Liver (tissue), 8 donors: ENCODE measurements at regions not wholly inside any gene's neighbourhood (a gene's known extent, or its start where the extent isn't known, plus 50 kb on each side); places are given as distances from the start of the nearest gene placed in this dataset.

Experiments used
- DNase-seq: peaks from one replicate; pipeline ENCODE4 v3.0.0-alpha.2; 2017; ENCODE audit warnings: low spot score
- H3K27ac ChIP-seq, 2 donors: one replicate each; pipeline ENCODE4 v1.7.0; 2013; ENCODE audit warnings: inconsistent platforms in 2 of 2, low read length in 2 of 2, control low read depth in 1 of 2, low read depth in 1 of 2, mild to moderate bottlenecking in 1 of 2
- H3K27me3 ChIP-seq, 4 donors: one replicate each; pipeline versions ENCODE4 v1.6.1 to v1.7.0; 2013; ENCODE audit warnings: low read length in 3 of 4, inconsistent platforms in 1 of 4, mild to moderate bottlenecking in 1 of 4, moderate library complexity in 1 of 4; ENCODE audit not compliant: control insufficient read depth in 4 of 4, insufficient read depth in 4 of 4
- H3K36me3 ChIP-seq, 4 donors: one replicate each; pipeline versions ENCODE4 v1.6.1 to v1.7.0; 2013; ENCODE audit warnings: low read length in 3 of 4, mild to moderate bottlenecking in 3 of 4, low read depth in 1 of 4, moderate library complexity in 1 of 4; ENCODE audit not compliant: control insufficient read depth in 4 of 4, insufficient read depth in 3 of 4
- H3K4me1 ChIP-seq, 4 donors: one replicate each; pipeline versions ENCODE4 v1.6.1 to v1.7.0; 2013; ENCODE audit warnings: low read length in 3 of 4, mild to moderate bottlenecking in 3 of 4, moderate library complexity in 1 of 4; ENCODE audit not compliant: control insufficient read depth in 4 of 4, insufficient read depth in 4 of 4
- H3K4me3 ChIP-seq, 3 donors: one replicate each; pipeline versions ENCODE4 v1.6.1 to v1.7.0; 2013; ENCODE audit warnings: low read length in 3 of 3, control low read depth in 1 of 3, low read depth in 1 of 3, mild to moderate bottlenecking in 1 of 3
- H3K9ac ChIP-seq, 2 donors: one replicate each; pipeline ENCODE4 v1.7.0; 2013; ENCODE audit warnings: low read length in 2 of 2, mild to moderate bottlenecking in 2 of 2, moderate library complexity in 2 of 2, control low read depth in 1 of 2, low read depth in 1 of 2
- H3K9me3 ChIP-seq, 4 donors: one replicate each; pipeline versions ENCODE4 v1.6.1 to v1.7.0; 2013; ENCODE audit warnings: low read length in 3 of 4; ENCODE audit not compliant: control insufficient read depth in 4 of 4
- EGR1 ChIP-seq, 2 donors: IDR thresholded peaks; 2 replicates each; pipeline ENCODE4 v1.6.1; 2016 to 2018; ENCODE audit warnings: antibody characterized with exemption in 2 of 2, low read depth in 2 of 2
- FOXA1 ChIP-seq: IDR thresholded peaks from 2 replicates; pipeline ENCODE4 v1.6.1; 2016; ENCODE audit warnings: antibody characterized with exemption
- FOXA2 ChIP-seq: IDR thresholded peaks from 2 replicates; pipeline ENCODE4 v1.6.1; 2016; ENCODE audit warnings: antibody characterized with exemption
- GABPA ChIP-seq, 2 donors: IDR thresholded peaks in 1 of 2; conservative IDR thresholded peaks in 1 of 2; 2 replicates each; pipeline ENCODE4 v1.6.1; 2016; ENCODE audit warnings: antibody characterized with exemption in 2 of 2, mild to moderate bottlenecking in 1 of 2, moderate library complexity in 1 of 2
- HNF4A ChIP-seq, 2 donors: conservative IDR thresholded peaks; 2 replicates each; pipeline ENCODE4 v1.6.1; 2016; ENCODE audit warnings: antibody characterized with exemption in 2 of 2, mild to moderate bottlenecking in 2 of 2
- HNF4G ChIP-seq: IDR thresholded peaks from 2 replicates; pipeline ENCODE4 v1.6.1; 2016; ENCODE audit warnings: antibody characterized with exemption
- JUND ChIP-seq, 2 donors: IDR thresholded peaks; 2 replicates each; pipeline ENCODE4 v1.6.1; 2016; ENCODE audit warnings: antibody characterized with exemption in 2 of 2
- NR2F2 ChIP-seq: IDR thresholded peaks from 2 replicates; pipeline ENCODE4 v1.6.1; 2016; ENCODE audit warnings: antibody characterized with exemption
- RAD21 ChIP-seq, 2 donors: IDR thresholded peaks; 2 replicates each; pipeline ENCODE4 v1.6.1; 2016; ENCODE audit warnings: antibody characterized with exemption in 2 of 2, mild to moderate bottlenecking in 2 of 2
- RXRA ChIP-seq, 2 donors: IDR thresholded peaks; 2 replicates each; pipeline ENCODE4 v1.6.1; 2017 to 2018; ENCODE audit warnings: antibody characterized with exemption in 2 of 2, mild to moderate bottlenecking in 1 of 2
- SP1 ChIP-seq: IDR thresholded peaks from 2 replicates; pipeline ENCODE4 v1.6.1; 2018; ENCODE audit warnings: antibody characterized with exemption, mild to moderate bottlenecking
- TAF1 ChIP-seq: conservative IDR thresholded peaks from 2 replicates; pipeline ENCODE4 v1.6.1; 2016; ENCODE audit warnings: antibody characterized with exemption, mild to moderate bottlenecking
- YY1 ChIP-seq: IDR thresholded peaks from 2 replicates; pipeline ENCODE4 v1.6.1; 2016; ENCODE audit warnings: antibody characterized with exemption, mild to moderate bottlenecking
- WGBS: extraction: QIAGEN DNeasy Blood & Tissue Kit; methylation state at CpG from one replicate; pipeline ENCODE4 v1.1.7; 2013; 5-methylcytosine and 5-hydroxymethylcytosine counted together
- TF ChIP-seq, protein P1 (sequence below): IDR thresholded peaks from 2 replicates; pipeline ENCODE4 v1.6.1; 2016; ENCODE audit warnings: antibody characterized with exemption
- TF ChIP-seq, protein P2 (sequence below): fragments of 150-350 bp; IDR thresholded peaks from 2 replicates; pipeline ENCODE4 v1.5.1; 2017; ENCODE audit warnings: improper control_type of control experiment, low read depth, low read length; ENCODE audit not compliant: missing input control
- TF ChIP-seq, protein P3 (sequence below): IDR thresholded peaks from 2 replicates; pipeline ENCODE4 v1.6.1; 2016; ENCODE audit warnings: antibody characterized with exemption
- TF ChIP-seq, protein P4 (sequence below): IDR thresholded peaks from 2 replicates; pipeline ENCODE4 v1.6.1; 2016; ENCODE audit warnings: antibody characterized with exemption
- TF ChIP-seq, protein P5 (sequence below): IDR thresholded peaks from 2 replicates; pipeline ENCODE4 v1.6.1; 2016; ENCODE audit warnings: antibody characterized with exemption, mild to moderate bottlenecking
- donor health status: healthy.
- donor health status: healthy.
- donor health status: healthy.
- donor health status: healthy.
- donor health status: healthy.

DNA sequence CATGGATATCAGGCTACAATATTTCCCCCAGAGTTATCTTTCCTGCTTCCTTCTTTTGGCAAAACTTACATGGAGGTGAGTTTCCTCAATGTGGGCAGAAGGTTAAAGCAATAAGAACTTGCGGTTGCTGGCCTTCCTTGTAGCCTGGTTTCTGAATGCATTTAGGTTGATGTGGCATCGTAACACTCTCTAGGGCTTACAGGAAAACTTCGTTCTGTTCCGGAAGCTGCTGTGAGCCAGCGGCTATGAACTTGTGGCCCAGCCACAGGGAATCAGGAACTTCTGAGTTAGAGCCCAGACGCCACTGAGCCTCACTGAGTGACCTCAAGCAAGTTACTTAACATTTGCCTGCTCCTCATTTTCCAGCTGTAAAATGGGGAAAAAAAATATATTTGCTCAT, 623.4 kb upstream of the ADAMTS5 start:
- no peaks in the 10 kb centered on the region for H3K27me3 ChIP-seq
- no peak overlapping the region for H3K9ac ChIP-seq
- no peak overlapping the region for H3K4me3 ChIP-seq
- no peaks in the 10 kb centered on the region for H3K4me1 ChIP-seq
- no peaks in the 10 kb centered on the region for H3K36me3 ChIP-seq
- 70% methylated on average over 6 of the region's 6 CpGs for WGBS
- TF ChIP-seq, protein P1, sequence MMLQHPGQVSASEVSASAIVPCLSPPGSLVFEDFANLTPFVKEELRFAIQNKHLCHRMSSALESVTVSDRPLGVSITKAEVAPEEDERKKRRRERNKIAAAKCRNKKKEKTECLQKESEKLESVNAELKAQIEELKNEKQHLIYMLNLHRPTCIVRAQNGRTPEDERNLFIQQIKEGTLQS = no peak
- TF ChIP-seq YY1 = no peak
- TF ChIP-seq JUND (IDR thresholded peaks at IDR 0.05) = no peak
- TF ChIP-seq GABPA (IDR thresholded peaks at IDR 0.05 in 1 of 2, conservative IDR thresholded peaks at IDR 0.05 in 1 of 2) = no peak
- TF ChIP-seq, protein P2, sequence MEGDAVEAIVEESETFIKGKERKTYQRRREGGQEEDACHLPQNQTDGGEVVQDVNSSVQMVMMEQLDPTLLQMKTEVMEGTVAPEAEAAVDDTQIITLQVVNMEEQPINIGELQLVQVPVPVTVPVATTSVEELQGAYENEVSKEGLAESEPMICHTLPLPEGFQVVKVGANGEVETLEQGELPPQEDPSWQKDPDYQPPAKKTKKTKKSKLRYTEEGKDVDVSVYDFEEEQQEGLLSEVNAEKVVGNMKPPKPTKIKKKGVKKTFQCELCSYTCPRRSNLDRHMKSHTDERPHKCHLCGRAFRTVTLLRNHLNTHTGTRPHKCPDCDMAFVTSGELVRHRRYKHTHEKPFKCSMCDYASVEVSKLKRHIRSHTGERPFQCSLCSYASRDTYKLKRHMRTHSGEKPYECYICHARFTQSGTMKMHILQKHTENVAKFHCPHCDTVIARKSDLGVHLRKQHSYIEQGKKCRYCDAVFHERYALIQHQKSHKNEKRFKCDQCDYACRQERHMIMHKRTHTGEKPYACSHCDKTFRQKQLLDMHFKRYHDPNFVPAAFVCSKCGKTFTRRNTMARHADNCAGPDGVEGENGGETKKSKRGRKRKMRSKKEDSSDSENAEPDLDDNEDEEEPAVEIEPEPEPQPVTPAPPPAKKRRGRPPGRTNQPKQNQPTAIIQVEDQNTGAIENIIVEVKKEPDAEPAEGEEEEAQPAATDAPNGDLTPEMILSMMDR = no peak
- no peak for TF ChIP-seq RXRA (IDR thresholded peaks at IDR 0.05)
- TF ChIP-seq, protein P3, sequence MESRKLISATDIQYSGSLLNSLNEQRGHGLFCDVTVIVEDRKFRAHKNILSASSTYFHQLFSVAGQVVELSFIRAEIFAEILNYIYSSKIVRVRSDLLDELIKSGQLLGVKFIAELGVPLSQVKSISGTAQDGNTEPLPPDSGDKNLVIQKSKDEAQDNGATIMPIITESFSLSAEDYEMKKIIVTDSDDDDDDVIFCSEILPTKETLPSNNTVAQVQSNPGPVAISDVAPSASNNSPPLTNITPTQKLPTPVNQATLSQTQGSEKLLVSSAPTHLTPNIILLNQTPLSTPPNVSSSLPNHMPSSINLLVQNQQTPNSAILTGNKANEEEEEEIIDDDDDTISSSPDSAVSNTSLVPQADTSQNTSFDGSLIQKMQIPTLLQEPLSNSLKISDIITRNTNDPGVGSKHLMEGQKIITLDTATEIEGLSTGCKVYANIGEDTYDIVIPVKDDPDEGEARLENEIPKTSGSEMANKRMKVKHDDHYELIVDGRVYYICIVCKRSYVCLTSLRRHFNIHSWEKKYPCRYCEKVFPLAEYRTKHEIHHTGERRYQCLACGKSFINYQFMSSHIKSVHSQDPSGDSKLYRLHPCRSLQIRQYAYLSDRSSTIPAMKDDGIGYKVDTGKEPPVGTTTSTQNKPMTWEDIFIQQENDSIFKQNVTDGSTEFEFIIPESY = no peak
- no peak for TF ChIP-seq NR2F2
- TF ChIP-seq EGR1 (IDR thresholded peaks at IDR 0.05; ENCODE audit: low read depth in 2 of 2) = no peak
- TF ChIP-seq, protein P4, sequence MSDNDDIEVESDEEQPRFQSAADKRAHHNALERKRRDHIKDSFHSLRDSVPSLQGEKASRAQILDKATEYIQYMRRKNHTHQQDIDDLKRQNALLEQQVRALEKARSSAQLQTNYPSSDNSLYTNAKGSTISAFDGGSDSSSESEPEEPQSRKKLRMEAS = no peak
- TF ChIP-seq RAD21 (IDR thresholded peaks at IDR 0.05) = no peak
- TF ChIP-seq HNF4G = no peak
- TF ChIP-seq FOXA1 = no peak
- no peak for TF ChIP-seq TAF1
- TF ChIP-seq SP1 = no peak
- TF ChIP-seq, protein P5, sequence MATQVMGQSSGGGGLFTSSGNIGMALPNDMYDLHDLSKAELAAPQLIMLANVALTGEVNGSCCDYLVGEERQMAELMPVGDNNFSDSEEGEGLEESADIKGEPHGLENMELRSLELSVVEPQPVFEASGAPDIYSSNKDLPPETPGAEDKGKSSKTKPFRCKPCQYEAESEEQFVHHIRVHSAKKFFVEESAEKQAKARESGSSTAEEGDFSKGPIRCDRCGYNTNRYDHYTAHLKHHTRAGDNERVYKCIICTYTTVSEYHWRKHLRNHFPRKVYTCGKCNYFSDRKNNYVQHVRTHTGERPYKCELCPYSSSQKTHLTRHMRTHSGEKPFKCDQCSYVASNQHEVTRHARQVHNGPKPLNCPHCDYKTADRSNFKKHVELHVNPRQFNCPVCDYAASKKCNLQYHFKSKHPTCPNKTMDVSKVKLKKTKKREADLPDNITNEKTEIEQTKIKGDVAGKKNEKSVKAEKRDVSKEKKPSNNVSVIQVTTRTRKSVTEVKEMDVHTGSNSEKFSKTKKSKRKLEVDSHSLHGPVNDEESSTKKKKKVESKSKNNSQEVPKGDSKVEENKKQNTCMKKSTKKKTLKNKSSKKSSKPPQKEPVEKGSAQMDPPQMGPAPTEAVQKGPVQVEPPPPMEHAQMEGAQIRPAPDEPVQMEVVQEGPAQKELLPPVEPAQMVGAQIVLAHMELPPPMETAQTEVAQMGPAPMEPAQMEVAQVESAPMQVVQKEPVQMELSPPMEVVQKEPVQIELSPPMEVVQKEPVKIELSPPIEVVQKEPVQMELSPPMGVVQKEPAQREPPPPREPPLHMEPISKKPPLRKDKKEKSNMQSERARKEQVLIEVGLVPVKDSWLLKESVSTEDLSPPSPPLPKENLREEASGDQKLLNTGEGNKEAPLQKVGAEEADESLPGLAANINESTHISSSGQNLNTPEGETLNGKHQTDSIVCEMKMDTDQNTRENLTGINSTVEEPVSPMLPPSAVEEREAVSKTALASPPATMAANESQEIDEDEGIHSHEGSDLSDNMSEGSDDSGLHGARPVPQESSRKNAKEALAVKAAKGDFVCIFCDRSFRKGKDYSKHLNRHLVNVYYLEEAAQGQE = no peak
- TF ChIP-seq HNF4A (conservative IDR thresholded peaks at IDR 0.05) = no peak
- TF ChIP-seq FOXA2 = no peak
- no peaks in the 10 kb centered on the region for H3K9me3 ChIP-seq
- no peak overlapping the region for H3K27ac ChIP-seq
- DNase-seq = no peak

DNA sequence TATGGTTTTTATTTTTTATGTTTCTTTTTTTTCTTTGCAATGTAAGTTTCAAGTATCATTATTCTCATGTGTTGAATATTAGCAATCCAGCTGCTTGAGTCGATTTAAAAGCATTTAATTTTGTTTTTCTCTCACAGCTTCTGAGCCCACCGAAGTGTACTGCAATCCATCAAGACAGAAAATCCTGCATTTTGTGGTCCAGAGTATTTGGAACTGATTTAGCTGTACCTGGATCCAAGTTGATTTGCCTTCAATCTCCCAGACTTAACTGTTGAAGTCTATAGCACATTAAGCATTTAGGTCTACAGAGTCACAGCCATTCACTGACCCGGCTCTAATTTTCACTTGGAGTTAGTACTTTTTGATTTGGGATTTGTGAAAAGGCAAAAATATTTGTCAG, 622.9 kb upstream of the ADAMTS5 start:
- Histone ChIP-seq H3K36me3 (no peaks in the 10 kb centered on the region), H3K27ac (no peak overlapping the region), H3K4me3 (no peak overlapping the region), H3K4me1 (no peaks in the 10 kb centered on the region), H3K27me3 (no peaks in the 10 kb centered on the region), H3K9ac (no peak overlapping the region), H3K9me3 (no peaks in the 10 kb centered on the region)
- DNase-seq = no peak
- WGBS = 75% methylated on average over 3 of the region's 3 CpGs
- TF ChIP-seq HNF4G (no peak), FOXA2 (no peak), JUND (IDR thresholded peaks at IDR 0.05) (no peak), TAF1 (no peak), NR2F2 (no peak), YY1 (no peak), FOXA1 (no peak), GABPA (IDR thresholded peaks at IDR 0.05 in 1 of 2, conservative IDR thresholded peaks at IDR 0.05 in 1 of 2) (no peak), HNF4A (conservative IDR thresholded peaks at IDR 0.05) (no peak)
- TF ChIP-seq, protein P2 = no peak
- TF ChIP-seq, protein P5 = no peak
